Neural cell (in vitro differentiated cells): ENCODE measurements at regions not wholly inside any gene's neighbourhood (a gene's known extent, or its start where the extent isn't known, plus 50 kb on each side); places are given as distances from the start of the nearest gene placed in this dataset.
"Not testable (repeated sequence)": the region's sequence is repeated elsewhere in the genome, so short reads cannot be mapped to it uniquely, and the experiment has no call there.

Experiments
- H2AFZ ChIP-seq: fragments of 200-600, 300-800 bp; sonication (generic), shearing (Covaris generic); 2 replicates; pipeline ENCODE4 v1.6.0; 2014; ENCODE audit warnings: low read depth, mild to moderate bottlenecking, antibody characterized with exemption, low read length, moderate library complexity
- H3F3A ChIP-seq: fragments of 200-600 bp; shearing (Covaris generic); 2 replicates; pipeline ENCODE4 v1.6.1; 2016; ENCODE audit warnings: mild to moderate bottlenecking, moderate library complexity, mixed read lengths, antibody characterized with exemption, low read length; ENCODE audit not compliant: insufficient read depth, poor library complexity, severe bottlenecking
- H3K27ac ChIP-seq: fragments of 200-600, 300-800 bp; sonication (generic), shearing (Covaris generic); 2 replicates; pipeline ENCODE4 v1.5.1; 2014; ENCODE audit warnings: mild to moderate bottlenecking, low read length, moderate library complexity
- H3K27me3 ChIP-seq: fragments of 300-800, 200-600 bp; sonication (generic), shearing (Covaris generic); 2 replicates; pipeline ENCODE4 v1.6.0; 2014; ENCODE audit warnings: mild to moderate bottlenecking, low read depth, low read length, moderate library complexity; ENCODE audit not compliant: insufficient read depth
- H3K36me3 ChIP-seq: fragments of 300-800, 200-600 bp; sonication (generic), shearing (Covaris generic); 2 replicates; pipeline ENCODE4 v1.5.1; 2014; ENCODE audit warnings: mild to moderate bottlenecking, antibody characterized with exemption, low read length, moderate library complexity; ENCODE audit not compliant: insufficient read depth
- H3K4me2 ChIP-seq: fragments of 300-800, 200-600 bp; sonication (generic), shearing (Covaris generic); 2 replicates; pipeline ENCODE4 v1.6.0; 2014; ENCODE audit warnings: mild to moderate bottlenecking, low read length
- H3K4me3 ChIP-seq: fragments of 300-800, 200-600 bp; sonication (generic), shearing (Covaris generic); 2 replicates; pipeline ENCODE4 v1.5.1; 2014; ENCODE audit warnings: mild to moderate bottlenecking, low read length, moderate library complexity
- H3K79me2 ChIP-seq: fragments of 200-600 bp; shearing (Covaris generic); replicated peaks from 2 replicates; pipeline ENCODE4 v1.6.0; 2014; ENCODE audit warnings: mild to moderate bottlenecking, low read length, moderate library complexity; ENCODE audit not compliant: insufficient read depth
- H3K9ac ChIP-seq: fragments of 300-800, 200-600 bp; sonication (generic), shearing (Covaris generic); 2 replicates; pipeline ENCODE4 v1.6.1; 2016; ENCODE audit warnings: mild to moderate bottlenecking, low read length, mixed read lengths
- H3K9me2 ChIP-seq: fragments of 200-600 bp; shearing (Covaris generic); 2 replicates; pipeline ENCODE4 v1.6.1; 2016; ENCODE audit warnings: mild to moderate bottlenecking, low read length, mixed read lengths; ENCODE audit not compliant: insufficient read depth
- H3K9me3 ChIP-seq: fragments of 200-600, 300-800 bp; sonication (generic), shearing (Covaris generic); 2 replicates; pipeline ENCODE4 v1.6.1; 2016; ENCODE audit warnings: mild to moderate bottlenecking, mixed run types, low read length, moderate library complexity, mixed read lengths
- H4K20me1 ChIP-seq: fragments of 200-600 bp; shearing (Covaris generic); 2 replicates; pipeline ENCODE4 v1.6.1; 2016; ENCODE audit warnings: mild to moderate bottlenecking, mixed run types; ENCODE audit not compliant: insufficient read depth
- CTCF ChIP-seq: fragments of 450-650 bp; IDR thresholded peaks from 2 replicates; pipeline ENCODE4 v1.5.1; 2014; ENCODE audit warnings: antibody characterized with exemption, mild to moderate bottlenecking, moderate library complexity; ENCODE audit not compliant: poor library complexity, severe bottlenecking
- EP300 ChIP-seq: fragments of 450-650 bp; conservative IDR thresholded peaks from 2 replicates; pipeline ENCODE4 v1.6.1; 2014; ENCODE audit warnings: antibody characterized with exemption, mild to moderate bottlenecking, moderate library complexity; ENCODE audit not compliant: poor library complexity, severe bottlenecking
- EZH2 ChIP-seq: fragments of 200-600, 300-800 bp; shearing (Covaris generic), sonication (generic); IDR thresholded peaks from 2 replicates; pipeline ENCODE4 v1.6.1; 2014; ENCODE audit warnings: antibody characterized with exemption, low read length, borderline replicate concordance, mild to moderate bottlenecking; ENCODE audit not compliant: insufficient read depth, poor library complexity, severe bottlenecking
- MXI1 ChIP-seq: fragments of 450-650 bp; conservative IDR thresholded peaks from 2 replicates; pipeline ENCODE4 v1.6.1; 2014; ENCODE audit warnings: antibody characterized with exemption, mild to moderate bottlenecking; ENCODE audit not compliant: poor library complexity, severe bottlenecking
- POLR2AphosphoS5 ChIP-seq: IDR thresholded peaks from 2 replicates; pipeline ENCODE4 v1.6.1; 2012
- RAD21 ChIP-seq: fragments of 450-650 bp; conservative IDR thresholded peaks from 2 replicates; pipeline ENCODE4 v1.6.1; 2014; ENCODE audit warnings: antibody characterized with exemption, mild to moderate bottlenecking, moderate library complexity
- REST ChIP-seq: IDR thresholded peaks from 2 replicates; pipeline ENCODE4 v1.6.1; 2012; ENCODE audit warnings: borderline replicate concordance
- SMC3 ChIP-seq: fragments of 450-650 bp; conservative IDR thresholded peaks from 2 replicates; pipeline ENCODE4 v1.6.1; 2014; ENCODE audit warnings: antibody characterized with exemption, mild to moderate bottlenecking, moderate library complexity; ENCODE audit not compliant: poor library complexity
- TAF1 ChIP-seq: IDR thresholded peaks from 2 replicates; pipeline ENCODE4 v1.6.1; 2012; ENCODE audit warnings: low read depth

- Histone ChIP-seq H3K79me2 (no peaks in the 10 kb centered on the region), H3K9ac (no peak overlapping the region), H3K9me2 (no peaks in the 10 kb centered on the region), H3F3A (no peaks in the 10 kb centered on the region), H2AFZ (no peak overlapping the region), H4K20me1 (no peaks in the 10 kb centered on the region), H3K9me3 (no peaks in the 10 kb centered on the region), H3K27ac (no peak overlapping the region), H3K36me3 (no peaks in the 10 kb centered on the region), H3K4me3 (no peak overlapping the region), H3K27me3 (peaks cover 7% of the 10 kb centered on the region), H3K4me2 (no peak overlapping the region)
- TF ChIP-seq EZH2: no peak
- TF ChIP-seq SMC3: no peak
- no peak for TF ChIP-seq EP300
- TF ChIP-seq CTCF: no peak
- no peak for TF ChIP-seq REST
- no peak for TF ChIP-seq POLR2AphosphoS5
- no peak for TF ChIP-seq TAF1
- no peak for TF ChIP-seq RAD21
- no peak for TF ChIP-seq MXI1
Measured at GRCh38 chr2:160596441-160596840, 102.8 kb upstream of the RBMS1 start.

DNA sequence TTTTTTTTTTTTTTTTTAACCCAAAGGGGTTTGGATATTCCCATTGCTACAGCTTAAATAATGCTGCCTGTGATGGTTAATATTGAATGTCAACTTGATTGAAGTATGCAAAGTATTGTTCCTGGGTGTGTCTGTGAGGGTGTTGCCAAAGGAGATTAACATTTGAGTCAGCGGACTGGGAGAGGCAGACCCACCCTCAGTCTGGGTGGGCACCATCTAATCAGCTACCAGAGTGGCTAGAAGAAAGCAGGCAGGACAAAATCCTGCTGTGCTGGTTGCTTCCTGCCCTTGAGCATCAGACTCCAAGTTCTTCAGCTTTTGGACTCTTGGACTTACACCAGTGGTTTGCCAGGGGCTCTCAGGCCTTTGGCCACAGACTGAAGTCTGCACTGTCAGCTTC lies 106.8 kb upstream of the RBMS1 start:
- H2AFZ ChIP-seq, H3K9ac ChIP-seq, H3K9me2 ChIP-seq, H3K4me2 ChIP-seq, H3K79me2 ChIP-seq, H3K36me3 ChIP-seq, H4K20me1 ChIP-seq, H3K4me3 ChIP-seq, H3K27ac ChIP-seq, H3F3A ChIP-seq, H3K9me3 ChIP-seq: not testable (repeated sequence)
- H3K27me3 ChIP-seq: peaks cover 24% of the 10 kb centered on the region

- Histone ChIP-seq H3F3A (no peaks in the 10 kb centered on the region), H3K9me2 (no peaks in the 10 kb centered on the region), H3K27ac (no peak overlapping the region), H4K20me1 (no peaks in the 10 kb centered on the region), H3K9me3 (no peaks in the 10 kb centered on the region), H3K4me2 (no peak overlapping the region), H2AFZ (no peak overlapping the region), H3K27me3 (peaks cover 37% of the 10 kb centered on the region), H3K79me2 (no peaks in the 10 kb centered on the region), H3K4me3 (no peak overlapping the region), H3K36me3 (no peaks in the 10 kb centered on the region), H3K9ac (no peak overlapping the region)
- TF ChIP-seq CTCF (no peak), MXI1 (no peak), RAD21 (no peak), POLR2AphosphoS5 (no peak), EZH2 (no peak), SMC3 (no peak), TAF1 (no peak)
Measured at GRCh38 chr2:160602073-160602472, 108.5 kb upstream of the RBMS1 start.
